GM18519 (cell line): ENCODE measurements at regions not wholly inside any gene's neighbourhood (a gene's known extent, or its start where the extent isn't known, plus 50 kb on each side); places are given as distances from the start of the nearest gene placed in this dataset.

Experiments used
- ATAC-seq: cut with Tn5 transposase; IDR thresholded peaks from one replicate; pipeline ENCODE4 v1.9.1; 2021; ENCODE audit warnings: mild to moderate bottlenecking, moderate library complexity; ENCODE audit not compliant: unreplicated experiment, low FRiP score

DNA sequence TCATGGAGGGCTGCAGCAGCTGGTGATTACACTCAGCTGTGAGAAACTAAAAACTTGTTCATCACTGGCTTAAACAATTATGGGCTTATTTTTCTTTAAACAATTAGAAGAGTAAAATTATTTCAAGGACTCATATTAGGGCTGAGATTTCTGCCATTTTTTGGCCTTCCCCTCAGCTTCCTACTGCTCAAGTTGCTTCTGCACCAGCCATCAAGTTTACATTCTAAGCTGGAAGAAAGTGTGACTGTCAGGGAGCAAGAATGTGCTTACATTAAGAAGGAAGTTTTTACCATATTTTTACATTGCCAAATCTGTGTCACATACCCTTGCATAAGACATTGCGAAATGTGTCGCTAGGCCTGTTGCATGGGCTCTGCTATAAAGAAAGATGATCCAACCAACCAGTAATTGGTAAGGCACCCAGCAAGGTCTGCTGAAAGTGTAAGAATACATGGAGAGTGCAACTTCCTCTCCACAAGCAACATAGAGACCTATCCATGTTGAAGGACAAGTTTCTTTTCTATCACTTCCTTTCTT is 260.3 kb upstream of the CDH10 start:
- no peak for ATAC-seq

GRCh38 chr5:24899180-24899579 is 254.4 kb upstream of the CDH10 start:
- ATAC-seq, result no peak

GRCh38 chr5:24864244-24864643 is 219.5 kb upstream of the CDH10 start:
- ATAC-seq, result no peak

DNA sequence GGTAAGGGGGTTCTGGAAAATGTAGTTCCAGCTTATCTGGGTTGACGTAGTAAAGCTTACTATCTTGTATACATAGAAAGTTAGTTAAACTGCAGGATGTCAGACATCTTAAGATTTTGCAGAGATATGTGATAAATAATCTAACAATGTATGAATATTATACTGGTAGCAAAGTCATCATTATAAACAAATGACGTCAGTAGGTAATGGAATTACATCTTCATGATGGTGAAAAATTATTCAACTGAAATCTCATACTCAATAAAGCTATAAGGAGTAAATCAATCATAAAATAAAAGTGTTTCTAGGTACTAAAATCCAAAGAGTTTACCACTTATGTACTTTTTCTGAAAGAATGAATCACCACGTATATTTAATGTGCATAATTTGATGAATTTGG is 217.3 kb upstream of the CDH10 start:
- ATAC-seq, result no peak

DNA sequence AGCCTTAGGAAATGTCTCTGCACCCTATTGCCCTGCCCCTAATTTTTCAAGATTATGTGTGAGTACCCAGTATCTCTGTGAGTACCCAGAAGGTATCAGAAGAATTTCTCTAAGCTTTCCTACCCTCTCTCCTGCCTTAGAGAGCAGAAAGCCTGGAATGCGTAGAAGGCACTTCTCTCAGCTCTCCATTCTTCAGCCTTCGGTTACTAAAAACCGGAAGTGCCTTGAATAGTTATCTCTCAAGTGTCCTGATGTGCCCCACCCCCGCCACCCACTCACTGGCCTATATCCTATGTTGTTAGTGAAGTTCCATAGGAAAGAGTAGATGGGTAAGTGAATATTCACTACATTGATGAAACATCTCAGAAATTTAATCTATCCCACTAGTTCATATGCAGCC is 210.7 kb upstream of the CDH10 start:
- ATAC-seq, result no peak

DNA sequence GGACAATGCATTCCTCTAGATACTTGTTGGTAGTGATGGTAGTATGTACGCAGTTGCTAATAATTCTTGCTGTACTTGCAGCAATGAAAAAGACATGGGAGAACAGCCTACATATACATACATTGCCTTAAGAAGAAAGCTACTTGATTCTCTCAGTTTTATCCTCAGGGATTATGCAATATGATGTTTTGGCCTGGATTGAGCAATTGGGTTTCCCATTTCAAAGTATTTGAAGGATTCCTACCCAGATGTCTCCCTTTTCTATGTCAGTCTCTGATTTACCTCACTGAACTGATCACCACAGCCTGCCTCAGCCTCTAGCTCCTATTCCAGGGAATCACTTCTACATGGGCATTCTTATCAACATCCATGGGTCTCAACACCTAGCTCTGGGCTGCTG is 210.1 kb upstream of the CDH10 start:
- ATAC-seq, result no peak

DNA sequence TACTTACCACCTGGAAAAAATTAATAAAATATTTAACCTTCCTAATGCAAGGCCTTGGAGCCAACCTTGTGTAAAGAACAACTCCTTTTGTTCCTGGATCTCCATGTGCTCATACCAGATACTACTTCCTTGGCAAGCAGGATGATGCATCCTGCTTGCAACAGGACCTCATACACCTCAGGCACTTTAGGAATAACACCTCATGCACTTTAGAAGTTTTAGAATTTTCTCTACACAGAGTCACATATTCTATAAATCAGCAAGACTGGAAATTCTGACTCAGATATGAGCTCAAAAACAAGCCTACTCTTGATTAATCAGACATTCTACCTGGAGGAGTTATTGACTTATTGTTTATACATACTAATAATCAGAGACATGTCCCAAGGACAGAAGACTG is 209.6 kb upstream of the CDH10 start:
- no peak for ATAC-seq

DNA sequence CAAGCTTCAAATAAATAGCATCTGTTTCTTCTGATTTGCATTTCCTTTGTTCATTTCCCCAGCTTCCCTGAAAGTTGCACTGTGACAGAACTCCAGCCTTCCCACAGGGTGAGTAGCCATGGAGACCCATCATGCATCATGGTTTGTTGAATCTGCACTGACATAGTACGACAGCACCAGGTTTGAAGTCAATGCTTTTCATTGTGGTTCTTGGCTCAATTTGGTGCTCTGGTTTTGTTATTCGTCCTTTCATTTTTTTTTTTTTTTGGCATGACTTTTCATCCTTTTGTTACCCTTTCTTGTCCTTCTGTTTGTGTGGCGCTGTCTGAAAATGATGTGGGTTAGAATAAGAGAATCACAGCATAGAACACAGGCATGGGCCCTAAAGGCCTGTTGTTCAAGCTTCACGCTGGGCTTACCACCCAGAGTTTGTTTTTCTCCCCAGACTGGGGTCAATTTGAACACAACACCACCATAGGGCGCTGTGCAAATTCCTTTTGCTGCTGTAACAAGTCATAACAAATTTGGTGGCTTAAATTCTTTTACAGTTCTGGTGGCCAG is 206.2 kb upstream of the CDH10 start:
- ATAC-seq, result no peak

GRCh38 chr5:24849210-24849609 is 204.4 kb upstream of the CDH10 start:
- no peak for ATAC-seq

- ATAC-seq, result no peak
These were observed 187.2 kb upstream of the CDH10 start for GRCh38 chr5:24831989-24832388.

DNA sequence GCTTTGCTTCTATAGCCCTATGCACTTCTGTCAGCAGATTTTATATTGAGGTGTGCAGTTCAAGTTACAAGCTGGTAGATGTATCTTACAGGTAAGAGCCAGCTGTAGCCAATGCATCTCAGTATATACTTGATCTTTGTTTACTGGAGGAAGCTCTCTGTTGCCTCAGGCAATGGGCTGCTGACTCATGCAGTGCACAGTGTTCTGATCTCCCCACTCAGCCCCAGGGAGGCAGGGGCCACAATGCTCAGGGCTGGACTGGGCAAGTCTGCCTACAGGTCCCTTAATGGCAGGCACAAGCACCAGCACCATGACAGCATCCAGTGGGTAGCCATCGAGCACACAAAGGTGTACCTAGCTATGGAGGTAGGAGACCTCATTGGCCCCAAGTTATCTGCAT is 178.8 kb upstream of the CDH10 start:
- ATAC-seq, result no peak

DNA sequence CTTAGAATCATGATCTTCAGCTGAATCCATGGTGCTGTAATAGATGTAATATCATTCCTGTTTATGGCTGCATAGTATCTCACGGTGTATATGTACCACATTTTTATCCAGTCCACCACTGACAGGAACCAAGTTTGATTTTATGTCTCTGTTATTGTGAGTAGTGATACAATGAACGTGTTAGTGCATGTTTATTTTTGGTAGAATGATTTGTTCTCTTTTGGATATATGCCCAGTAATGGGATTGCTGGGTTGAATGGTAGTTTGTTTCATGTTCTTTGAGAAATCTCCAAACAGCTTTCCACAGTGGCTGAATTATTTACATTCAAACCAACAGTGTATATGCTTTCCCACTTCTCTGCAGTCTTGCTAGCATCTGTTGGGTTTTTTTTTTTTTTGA is 175.1 kb upstream of the CDH10 start:
- ATAC-seq, result no peak

DNA sequence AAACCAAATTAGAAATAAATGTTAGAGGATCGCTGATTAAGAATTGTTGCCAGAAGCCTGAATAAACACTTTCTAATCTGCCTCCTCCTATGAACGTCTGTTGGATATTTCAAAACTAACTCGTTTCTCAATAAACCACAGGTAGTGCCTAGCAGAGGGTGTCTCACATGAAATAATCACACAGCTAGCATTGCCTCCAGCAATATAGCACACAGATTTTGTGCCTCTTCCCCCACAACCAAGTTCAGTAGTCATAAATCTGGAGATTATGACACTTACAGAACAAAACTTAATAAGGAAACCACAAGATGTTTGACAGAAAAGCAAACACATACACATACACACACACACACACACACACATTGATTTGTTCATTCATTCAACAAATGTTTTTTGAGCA is 173.2 kb upstream of the CDH10 start:
- no peak for ATAC-seq

- ATAC-seq, result no peak
These were observed 171.4 kb upstream of the CDH10 start for GRCh38 chr5:24816206-24816605.

- ATAC-seq, result no peak
These were observed 160.5 kb upstream of the CDH10 start for GRCh38 chr5:24805230-24805629.

- no peak for ATAC-seq
These were observed 159.5 kb upstream of the CDH10 start for GRCh38 chr5:24804221-24804681.

- no peak for ATAC-seq
These were observed 146.5 kb upstream of the CDH10 start for GRCh38 chr5:24791326-24791725.

- no peak for ATAC-seq
These were observed 145.0 kb upstream of the CDH10 start for GRCh38 chr5:24789611-24790351.

- ATAC-seq, result no peak
These were observed 144.2 kb upstream of the CDH10 start for GRCh38 chr5:24788829-24789514.

DNA sequence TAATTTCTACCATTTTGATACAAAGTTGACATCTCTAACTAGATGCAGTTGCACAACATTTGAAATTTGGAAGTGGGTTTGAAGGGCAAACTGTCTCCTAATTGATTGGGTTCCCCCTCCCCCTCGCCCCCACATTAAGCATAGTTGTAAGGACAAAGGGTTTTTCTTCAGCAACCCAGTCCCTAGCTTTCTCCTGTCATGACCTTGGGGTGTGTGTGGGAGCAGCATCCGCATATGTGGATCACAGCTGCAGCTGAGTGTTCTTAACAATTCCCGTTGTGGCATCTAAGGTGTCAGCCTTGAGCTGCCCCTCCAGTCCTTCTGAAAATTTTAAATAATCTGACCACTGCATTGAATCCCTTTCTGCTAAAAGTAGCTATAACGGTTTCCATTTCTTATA is 141.3 kb upstream of the CDH10 start:
- ATAC-seq, result no peak

DNA sequence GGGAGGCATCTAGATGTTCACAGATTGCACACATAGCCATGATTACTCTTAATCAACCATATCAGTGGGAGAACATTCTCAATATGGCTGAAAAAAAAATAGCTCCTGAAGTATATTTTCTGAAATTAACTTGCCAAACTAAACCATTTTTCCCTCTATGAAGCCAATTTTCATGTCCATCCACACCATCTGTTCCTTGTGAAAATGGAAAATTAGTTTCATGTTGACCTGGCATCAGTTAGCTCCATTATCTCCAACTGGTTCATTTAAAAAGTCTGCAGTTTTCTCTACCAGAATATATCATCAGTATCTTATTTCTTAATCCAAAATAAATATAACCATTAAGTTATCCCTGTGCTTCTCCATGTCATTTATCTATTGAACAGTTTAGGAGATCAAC is 138.8 kb upstream of the CDH10 start:
- ATAC-seq, result no peak

DNA sequence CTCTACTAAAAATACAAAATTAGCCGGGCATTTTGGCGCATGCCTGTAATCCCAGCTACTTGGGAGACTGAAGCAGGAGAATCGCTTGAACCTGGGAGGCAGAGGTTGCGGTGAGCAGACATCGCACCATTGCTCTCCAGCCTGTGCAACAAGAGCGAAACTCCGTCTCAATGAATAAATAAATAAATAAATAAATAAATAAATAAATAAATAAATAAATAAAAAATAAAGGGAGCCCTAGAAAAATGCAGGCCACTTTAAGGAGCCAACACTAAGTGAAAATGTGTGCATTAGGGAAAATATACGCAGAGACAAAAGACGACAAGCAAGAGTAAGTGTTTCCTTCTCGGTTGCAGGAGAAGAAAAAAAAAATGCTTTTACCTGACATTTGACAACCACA is 132.6 kb upstream of the CDH10 start:
- ATAC-seq, result no peak
